Anterior cingulate cortex (tissue), 58 donors: ENCODE measurements at regions not wholly inside any gene's neighbourhood (a gene's known extent, or its start where the extent isn't known, plus 50 kb on each side); places are given as distances from the start of the nearest gene placed in this dataset.

ENCODE experiments used
- DNase-seq, 58 donors: peaks; one replicate each; lab custom pipeline; 2025; lab: John Stamatoyannopoulos, UW

- DNase-seq: no peak
These were observed 445.0 kb downstream of the CDH26 start for GRCh38 chr20:60403105-60403741.

GRCh38 chr20:60407011-60407771 lies 449.0 kb downstream of the CDH26 start:
- no peak for DNase-seq

GRCh38 chr20:60407938-60408337 lies 449.7 kb downstream of the CDH26 start:
- no peak for DNase-seq

- DNase-seq: no peak
These were observed 450.2 kb downstream of the CDH26 start for GRCh38 chr20:60408435-60408834.

- DNase-seq: no peak
These were observed 452.5 kb downstream of the CDH26 start for GRCh38 chr20:60410618-60411264.

GRCh38 chr20:60411813-60412212 lies 453.6 kb downstream of the CDH26 start:
- no peak for DNase-seq

- peak in 1 of 58 donors; percentile 1 for DNase-seq
These were observed 462.5 kb downstream of the CDH26 start for GRCh38 chr20:60420676-60421229.

- DNase-seq: no peak
These were observed 464.6 kb downstream of the CDH26 start for GRCh38 chr20:60422848-60423247.

- DNase-seq: peak in 11 of 58 donors; percentile 1 to 32 (median 7)
These were observed 466.2 kb downstream of the CDH26 start for GRCh38 chr20:60424267-60424902.

- DNase-seq: no peak
These were observed 469.3 kb downstream of the CDH26 start for GRCh38 chr20:60427516-60427915.

- no peak for DNase-seq
These were observed 470.4 kb downstream of the CDH26 start for GRCh38 chr20:60428651-60429050.

- DNase-seq: no peak
These were observed 472.3 kb downstream of the CDH26 start for GRCh38 chr20:60430516-60431001.

- no peak for DNase-seq
These were observed 473.1 kb downstream of the CDH26 start for GRCh38 chr20:60431349-60431748.

- DNase-seq: no peak
These were observed 479.2 kb downstream of the CDH26 start for GRCh38 chr20:60437418-60437817.

- no peak for DNase-seq
These were observed 488.3 kb downstream of the CDH26 start for GRCh38 chr20:60446267-60447111.

- DNase-seq: no peak
These were observed 489.5 kb downstream of the CDH26 start for GRCh38 chr20:60447703-60448102.

GRCh38 chr20:60453388-60454246 lies 495.4 kb downstream of the CDH26 start:
- no peak for DNase-seq

- no peak for DNase-seq
These were observed 496.3 kb downstream of the CDH26 start for GRCh38 chr20:60454491-60454890.

- DNase-seq: no peak
These were observed 497.0 kb downstream of the CDH26 start for GRCh38 chr20:60455272-60455671.
